ENCODE measurements at regions not wholly inside any gene's neighbourhood (a gene's known extent, or its start where the extent isn't known, plus 50 kb on each side); places are given as distances from the start of the nearest gene placed in this dataset.

GRCh38 chr3:27577504-27577903 is 93.3 kb upstream of the SLC4A7 start:
- no peak overlapping the region for H3K9ac ChIP-seq (ENCODE audit: low read length in 5 of 5)
- H3K36me3 ChIP-seq (ENCODE audit: control insufficient read depth in 5 of 5, insufficient read depth in 5 of 5, low read length in 5 of 5), result no peaks in the 10 kb centered on the region
- no peaks in the 10 kb centered on the region for H3K9me3 ChIP-seq (ENCODE audit: control insufficient read depth in 5 of 5, low read length in 5 of 5)
- H3K4me1 ChIP-seq (ENCODE audit: control insufficient read depth in 5 of 5, insufficient read depth in 5 of 5, low read length in 5 of 5), result peaks cover 0 to 10% (median 5%) of the 10 kb centered on the region in 5 donors
- no peak overlapping the region for H3K27ac ChIP-seq (ENCODE audit: low read depth, low read length)
- no peaks in the 10 kb centered on the region for H3K27me3 ChIP-seq (ENCODE audit: control insufficient read depth in 5 of 5, insufficient read depth in 4 of 5, low read length in 5 of 5)
- no peak overlapping the region for H3K4me3 ChIP-seq (ENCODE audit: low read depth in 1 of 5, low read length in 5 of 5)

- Histone ChIP-seq H3K27ac (ENCODE audit: low read depth, low read length) (no peak overlapping the region), H3K9ac (ENCODE audit: low read length in 5 of 5) (no peak overlapping the region), H3K27me3 (ENCODE audit: control insufficient read depth in 5 of 5, insufficient read depth in 4 of 5, low read length in 5 of 5) (no peaks in the 10 kb centered on the region), H3K36me3 (ENCODE audit: control insufficient read depth in 5 of 5, insufficient read depth in 5 of 5, low read length in 5 of 5) (no peaks in the 10 kb centered on the region), H3K9me3 (ENCODE audit: control insufficient read depth in 5 of 5, low read length in 5 of 5) (no peaks in the 10 kb centered on the region), H3K4me1 (ENCODE audit: control insufficient read depth in 5 of 5, insufficient read depth in 5 of 5, low read length in 5 of 5) (peaks cover under 1 to 12% (median 9%) of the 10 kb centered on the region in 5 donors), H3K4me3 (ENCODE audit: low read depth in 1 of 5, low read length in 5 of 5) (no peak overlapping the region)
Measured at GRCh38 chr3:27576171-27576570, 92.0 kb upstream of the SLC4A7 start.

- no peaks in the 10 kb centered on the region for H3K36me3 ChIP-seq (ENCODE audit: control insufficient read depth in 5 of 5, insufficient read depth in 5 of 5, low read length in 5 of 5)
- no peak overlapping the region for H3K27ac ChIP-seq (ENCODE audit: low read depth, low read length)
- no peak overlapping the region for H3K4me3 ChIP-seq (ENCODE audit: low read depth in 1 of 5, low read length in 5 of 5)
- H3K9me3 ChIP-seq (ENCODE audit: control insufficient read depth in 5 of 5, low read length in 5 of 5), result no peaks in the 10 kb centered on the region
- peaks cover 3 to 19% (median 16%) of the 10 kb centered on the region in 5 donors for H3K4me1 ChIP-seq (ENCODE audit: control insufficient read depth in 5 of 5, insufficient read depth in 5 of 5, low read length in 5 of 5)
- H3K27me3 ChIP-seq (ENCODE audit: control insufficient read depth in 5 of 5, insufficient read depth in 4 of 5, low read length in 5 of 5), result no peaks in the 10 kb centered on the region
- H3K9ac ChIP-seq (ENCODE audit: low read length in 5 of 5), result no peak overlapping the region
Measured at GRCh38 chr3:27575499-27575898, 91.3 kb upstream of the SLC4A7 start.

GRCh38 chr3:27574438-27574795 is 90.2 kb upstream of the SLC4A7 start:
- Histone ChIP-seq H3K36me3 (ENCODE audit: control insufficient read depth in 5 of 5, insufficient read depth in 5 of 5, low read length in 5 of 5) (no peaks in the 10 kb centered on the region), H3K27me3 (ENCODE audit: control insufficient read depth in 5 of 5, insufficient read depth in 4 of 5, low read length in 5 of 5) (no peaks in the 10 kb centered on the region), H3K9me3 (ENCODE audit: control insufficient read depth in 5 of 5, low read length in 5 of 5) (no peaks in the 10 kb centered on the region), H3K9ac (ENCODE audit: low read length in 5 of 5) (no peak overlapping the region), H3K27ac (ENCODE audit: low read depth, low read length) (no peak overlapping the region), H3K4me1 (ENCODE audit: control insufficient read depth in 5 of 5, insufficient read depth in 5 of 5, low read length in 5 of 5) (peaks cover 3 to 19% (median 17%) of the 10 kb centered on the region in 5 donors), H3K4me3 (ENCODE audit: low read depth in 1 of 5, low read length in 5 of 5) (no peak overlapping the region)

GRCh38 chr3:27573780-27574437 is 89.7 kb upstream of the SLC4A7 start:
- Histone ChIP-seq H3K27ac (ENCODE audit: low read depth, low read length) (no peak overlapping the region), H3K9me3 (ENCODE audit: control insufficient read depth in 5 of 5, low read length in 5 of 5) (no peaks in the 10 kb centered on the region), H3K9ac (ENCODE audit: low read length in 5 of 5) (no peak overlapping the region), H3K27me3 (ENCODE audit: control insufficient read depth in 5 of 5, insufficient read depth in 4 of 5, low read length in 5 of 5) (no peaks in the 10 kb centered on the region), H3K4me1 (ENCODE audit: control insufficient read depth in 5 of 5, insufficient read depth in 5 of 5, low read length in 5 of 5) (peaks cover 3 to 19% (median 17%) of the 10 kb centered on the region in 5 donors), H3K36me3 (ENCODE audit: control insufficient read depth in 5 of 5, insufficient read depth in 5 of 5, low read length in 5 of 5) (no peaks in the 10 kb centered on the region), H3K4me3 (ENCODE audit: low read depth in 1 of 5, low read length in 5 of 5) (no peak overlapping the region)

GRCh38 chr3:27573138-27573537 is 89.0 kb upstream of the SLC4A7 start:
- no peaks in the 10 kb centered on the region for H3K36me3 ChIP-seq (ENCODE audit: control insufficient read depth in 5 of 5, insufficient read depth in 5 of 5, low read length in 5 of 5)
- no peak overlapping the region for H3K9ac ChIP-seq (ENCODE audit: low read length in 5 of 5)
- no peak overlapping the region for H3K27ac ChIP-seq (ENCODE audit: low read depth, low read length)
- no peak overlapping the region for H3K4me3 ChIP-seq (ENCODE audit: low read depth in 1 of 5, low read length in 5 of 5)
- peaks cover 3 to 25% (median 22%) of the 10 kb centered on the region in 5 donors for H3K4me1 ChIP-seq (ENCODE audit: control insufficient read depth in 5 of 5, insufficient read depth in 5 of 5, low read length in 5 of 5)
- no peaks in the 10 kb centered on the region for H3K9me3 ChIP-seq (ENCODE audit: control insufficient read depth in 5 of 5, low read length in 5 of 5)
- no peaks in the 10 kb centered on the region for H3K27me3 ChIP-seq (ENCODE audit: control insufficient read depth in 5 of 5, insufficient read depth in 4 of 5, low read length in 5 of 5)

GRCh38 chr3:27571345-27571744 is 87.2 kb upstream of the SLC4A7 start:
- Histone ChIP-seq H3K27me3 (ENCODE audit: control insufficient read depth in 5 of 5, insufficient read depth in 4 of 5, low read length in 5 of 5) (no peaks in the 10 kb centered on the region), H3K9me3 (ENCODE audit: control insufficient read depth in 5 of 5, low read length in 5 of 5) (no peaks in the 10 kb centered on the region), H3K4me3 (ENCODE audit: low read depth in 1 of 5, low read length in 5 of 5) (no peak overlapping the region), H3K9ac (ENCODE audit: low read length in 5 of 5) (no peak overlapping the region), H3K27ac (ENCODE audit: low read depth, low read length) (no peak overlapping the region), H3K36me3 (ENCODE audit: control insufficient read depth in 5 of 5, insufficient read depth in 5 of 5, low read length in 5 of 5) (no peaks in the 10 kb centered on the region), H3K4me1 (ENCODE audit: control insufficient read depth in 5 of 5, insufficient read depth in 5 of 5, low read length in 5 of 5) (peaks cover 3 to 19% (median 18%) of the 10 kb centered on the region in 5 donors)

GRCh38 chr3:27570421-27571106 is 86.4 kb upstream of the SLC4A7 start:
- H3K4me1 ChIP-seq (ENCODE audit: control insufficient read depth in 5 of 5, insufficient read depth in 5 of 5, low read length in 5 of 5), result peaks cover 3 to 19% (median 18%) of the 10 kb centered on the region in 5 donors
- H3K27me3 ChIP-seq (ENCODE audit: control insufficient read depth in 5 of 5, insufficient read depth in 4 of 5, low read length in 5 of 5), result no peaks in the 10 kb centered on the region
- H3K9ac ChIP-seq (ENCODE audit: low read length in 5 of 5), result no peak overlapping the region
- H3K4me3 ChIP-seq (ENCODE audit: low read depth in 1 of 5, low read length in 5 of 5), result no peak overlapping the region
- H3K27ac ChIP-seq (ENCODE audit: low read depth, low read length), result no peak overlapping the region
- H3K36me3 ChIP-seq (ENCODE audit: control insufficient read depth in 5 of 5, insufficient read depth in 5 of 5, low read length in 5 of 5), result no peaks in the 10 kb centered on the region
- H3K9me3 ChIP-seq (ENCODE audit: control insufficient read depth in 5 of 5, low read length in 5 of 5), result no peaks in the 10 kb centered on the region

- Histone ChIP-seq H3K4me3 (ENCODE audit: low read depth in 1 of 5, low read length in 5 of 5) (no peak overlapping the region), H3K9ac (ENCODE audit: low read length in 5 of 5) (no peak overlapping the region), H3K36me3 (ENCODE audit: control insufficient read depth in 5 of 5, insufficient read depth in 5 of 5, low read length in 5 of 5) (no peaks in the 10 kb centered on the region), H3K9me3 (ENCODE audit: control insufficient read depth in 5 of 5, low read length in 5 of 5) (no peaks in the 10 kb centered on the region), H3K27ac (ENCODE audit: low read depth, low read length) (no peak overlapping the region), H3K4me1 (ENCODE audit: control insufficient read depth in 5 of 5, insufficient read depth in 5 of 5, low read length in 5 of 5) (peaks cover 3 to 23% (median 18%) of the 10 kb centered on the region in 5 donors), H3K27me3 (ENCODE audit: control insufficient read depth in 5 of 5, insufficient read depth in 4 of 5, low read length in 5 of 5) (no peaks in the 10 kb centered on the region)
Measured at GRCh38 chr3:27568393-27568792, 84.2 kb upstream of the SLC4A7 start.

GRCh38 chr3:27567251-27567650 is 83.1 kb upstream of the SLC4A7 start:
- Histone ChIP-seq H3K27me3 (ENCODE audit: control insufficient read depth in 5 of 5, insufficient read depth in 4 of 5, low read length in 5 of 5) (no peaks in the 10 kb centered on the region), H3K27ac (ENCODE audit: low read depth, low read length) (no peak overlapping the region), H3K36me3 (ENCODE audit: control insufficient read depth in 5 of 5, insufficient read depth in 5 of 5, low read length in 5 of 5) (no peaks in the 10 kb centered on the region), H3K4me3 (ENCODE audit: low read depth in 1 of 5, low read length in 5 of 5) (no peak overlapping the region), H3K9me3 (ENCODE audit: control insufficient read depth in 5 of 5, low read length in 5 of 5) (no peaks in the 10 kb centered on the region), H3K4me1 (ENCODE audit: control insufficient read depth in 5 of 5, insufficient read depth in 5 of 5, low read length in 5 of 5) (peaks cover 3 to 23% (median 18%) of the 10 kb centered on the region in 5 donors), H3K9ac (ENCODE audit: low read length in 5 of 5) (no peak overlapping the region)
